ENCODE measurements at regions not wholly inside any gene's neighbourhood (a gene's known extent, or its start where the extent isn't known, plus 50 kb on each side); places are given as distances from the start of the nearest gene placed in this dataset.

- CTCF ChIA-PET = interaction anchor here (0.6 kb wide), 1 partner anchor 49 kb away, joined by 3 read pairs; no protein-coding TSS in a partner anchor
- H3K36me3 Mint-ChIP-seq = no peaks in the 10 kb centered on the region
- no peaks in the 10 kb centered on the region for H3K9me3 Mint-ChIP-seq
- POLR2A ChIA-PET = no interaction called here
- no peak for DNase-seq
- no peak overlapping the region for H3K4me3 Mint-ChIP-seq
- no peaks in the 10 kb centered on the region for H3K27me3 Mint-ChIP-seq
- no peak overlapping the region for H3K27ac Mint-ChIP-seq
- intact Hi-C loops (cut with micrococcal nuclease) = no loop called here
- H3K4me1 Mint-ChIP-seq (ENCODE audit: low read depth) = no peaks in the 10 kb centered on the region
Measured at GRCh38 chr6:21970569-21971300, 326.1 kb downstream of the PRL start.

GRCh38 chr6:21971541-21971940, 325.3 kb downstream of the PRL start:
- no peaks in the 10 kb centered on the region for H3K9me3 Mint-ChIP-seq
- intact Hi-C loops (cut with micrococcal nuclease) = no loop called here
- no peak overlapping the region for H3K4me3 Mint-ChIP-seq
- ChIA-PET CTCF (no interaction called here), POLR2A (no interaction called here)
- H3K27ac Mint-ChIP-seq = no peak overlapping the region
- DNase-seq = no peak
- no peaks in the 10 kb centered on the region for H3K36me3 Mint-ChIP-seq
- H3K4me1 Mint-ChIP-seq (ENCODE audit: low read depth) = no peaks in the 10 kb centered on the region
- H3K27me3 Mint-ChIP-seq = no peaks in the 10 kb centered on the region

GRCh38 chr6:21972516-21972915, 324.3 kb downstream of the PRL start:
- no peaks in the 10 kb centered on the region for H3K27me3 Mint-ChIP-seq
- no peaks in the 10 kb centered on the region for H3K36me3 Mint-ChIP-seq
- POLR2A ChIA-PET = no interaction called here
- H3K9me3 Mint-ChIP-seq = no peaks in the 10 kb centered on the region
- CTCF ChIA-PET = no interaction called here
- no peak overlapping the region for H3K27ac Mint-ChIP-seq
- intact Hi-C loops (cut with micrococcal nuclease) = no loop called here
- H3K4me3 Mint-ChIP-seq = no peak overlapping the region
- H3K4me1 Mint-ChIP-seq (ENCODE audit: low read depth) = no peaks in the 10 kb centered on the region
- DNase-seq = no peak

GRCh38 chr6:21977346-21977745, 319.5 kb downstream of the PRL start:
- POLR2A ChIA-PET = no interaction called here
- no peak overlapping the region for H3K4me3 Mint-ChIP-seq
- CTCF ChIA-PET = interaction anchor here (0.5 kb wide), 1 partner anchor 41 kb away, joined by 3 read pairs; no protein-coding TSS in a partner anchor
- H3K27ac Mint-ChIP-seq = no peak overlapping the region
- DNase-seq = no peak
- H3K36me3 Mint-ChIP-seq = no peaks in the 10 kb centered on the region
- no peaks in the 10 kb centered on the region for H3K27me3 Mint-ChIP-seq
- H3K4me1 Mint-ChIP-seq (ENCODE audit: low read depth) = no peaks in the 10 kb centered on the region
- H3K9me3 Mint-ChIP-seq = no peaks in the 10 kb centered on the region
- intact Hi-C loops (cut with micrococcal nuclease) = no loop called here

- ChIA-PET CTCF (no interaction called here), POLR2A (no interaction called here)
- no peak for DNase-seq
- no peaks in the 10 kb centered on the region for H3K9me3 Mint-ChIP-seq
- no peaks in the 10 kb centered on the region for H3K4me1 Mint-ChIP-seq (ENCODE audit: low read depth)
- H3K4me3 Mint-ChIP-seq = no peak overlapping the region
- intact Hi-C loops (cut with micrococcal nuclease) = no loop called here
- H3K36me3 Mint-ChIP-seq = no peaks in the 10 kb centered on the region
- no peaks in the 10 kb centered on the region for H3K27me3 Mint-ChIP-seq
- H3K27ac Mint-ChIP-seq = no peak overlapping the region
Measured at GRCh38 chr6:21981235-21981833, 315.5 kb downstream of the PRL start.

GRCh38 chr6:21984135-21984534, 312.7 kb downstream of the PRL start:
- Mint-ChIP-seq H3K27me3 (no peaks in the 10 kb centered on the region), H3K9me3 (no peaks in the 10 kb centered on the region), H3K4me1 (ENCODE audit: low read depth) (peaks cover 6% of the 10 kb centered on the region), H3K4me3 (no peak overlapping the region), H3K27ac (no peak overlapping the region), H3K36me3 (no peaks in the 10 kb centered on the region)
- intact Hi-C loops (cut with micrococcal nuclease) = no loop called here
- DNase-seq = no peak
- POLR2A ChIA-PET = no interaction called here
- CTCF ChIA-PET = no interaction called here

GRCh38 chr6:21984561-21984960, 312.3 kb downstream of the PRL start:
- no peaks in the 10 kb centered on the region for H3K36me3 Mint-ChIP-seq
- H3K27ac Mint-ChIP-seq = no peak overlapping the region
- CTCF ChIA-PET = no interaction called here
- H3K4me1 Mint-ChIP-seq (ENCODE audit: low read depth) = peaks cover 6% of the 10 kb centered on the region
- no peak for DNase-seq
- no peak overlapping the region for H3K4me3 Mint-ChIP-seq
- H3K27me3 Mint-ChIP-seq = no peaks in the 10 kb centered on the region
- POLR2A ChIA-PET = no interaction called here
- intact Hi-C loops (cut with micrococcal nuclease) = no loop called here
- H3K9me3 Mint-ChIP-seq = no peaks in the 10 kb centered on the region

GRCh38 chr6:21985904-21986303, 310.9 kb downstream of the PRL start:
- intact Hi-C loops (cut with micrococcal nuclease) = no loop called here
- no peaks in the 10 kb centered on the region for H3K36me3 Mint-ChIP-seq
- no peak overlapping the region for H3K27ac Mint-ChIP-seq
- H3K4me3 Mint-ChIP-seq = no peak overlapping the region
- POLR2A ChIA-PET = no interaction called here
- CTCF ChIA-PET = interaction anchor here (0.7 kb wide), 1 partner anchor 587 kb away, joined by 3 read pairs; no protein-coding TSS in a partner anchor
- no peaks in the 10 kb centered on the region for H3K9me3 Mint-ChIP-seq
- H3K4me1 Mint-ChIP-seq (ENCODE audit: low read depth) = peaks cover 6% of the 10 kb centered on the region
- DNase-seq = no peak
- no peaks in the 10 kb centered on the region for H3K27me3 Mint-ChIP-seq

- CTCF ChIA-PET = no interaction called here
- DNase-seq = no peak
Measured at GRCh38 chr6:21986703-21987102, 310.1 kb downstream of the PRL start.

GRCh38 chr6:21987501-21987957, 309.3 kb downstream of the PRL start:
- no peak overlapping the region for H3K4me3 Mint-ChIP-seq
- POLR2A ChIA-PET = no interaction called here
- no peaks in the 10 kb centered on the region for H3K27me3 Mint-ChIP-seq
- H3K4me1 Mint-ChIP-seq (ENCODE audit: low read depth) = peaks cover 6% of the 10 kb centered on the region
- intact Hi-C loops (cut with micrococcal nuclease) = no loop called here
- CTCF ChIA-PET = no interaction called here
- DNase-seq = peak; percentile 9
- H3K9me3 Mint-ChIP-seq = no peaks in the 10 kb centered on the region
- no peak overlapping the region for H3K27ac Mint-ChIP-seq
- no peaks in the 10 kb centered on the region for H3K36me3 Mint-ChIP-seq

More at GRCh38 chr6:21986703-21987102, 310.1 kb downstream of the PRL start:
- peaks cover 6% of the 10 kb centered on the region for H3K4me1 Mint-ChIP-seq (ENCODE audit: low read depth)
- no peaks in the 10 kb centered on the region for H3K9me3 Mint-ChIP-seq
- H3K27me3 Mint-ChIP-seq = no peaks in the 10 kb centered on the region
- H3K27ac Mint-ChIP-seq = no peak overlapping the region
- POLR2A ChIA-PET = no interaction called here
- H3K4me3 Mint-ChIP-seq = no peak overlapping the region
- intact Hi-C loops (cut with micrococcal nuclease) = no loop called here
- no peaks in the 10 kb centered on the region for H3K36me3 Mint-ChIP-seq

- H3K9me3 Mint-ChIP-seq = no peaks in the 10 kb centered on the region
- no peaks in the 10 kb centered on the region for H3K36me3 Mint-ChIP-seq
- no peak overlapping the region for H3K27ac Mint-ChIP-seq
- CTCF ChIA-PET = no interaction called here
- no peak for DNase-seq
- peaks cover 6% of the 10 kb centered on the region for H3K4me1 Mint-ChIP-seq (ENCODE audit: low read depth)
- H3K27me3 Mint-ChIP-seq = peaks cover 4% of the 10 kb centered on the region
- POLR2A ChIA-PET = no interaction called here
- H3K4me3 Mint-ChIP-seq = no peak overlapping the region
- intact Hi-C loops (cut with micrococcal nuclease) = no loop called here
Measured at GRCh38 chr6:21990577-21990976, 306.3 kb downstream of the PRL start.

GRCh38 chr6:21992178-21992967, 304.5 kb downstream of the PRL start:
- Mint-ChIP-seq H3K9me3 (no peaks in the 10 kb centered on the region), H3K27ac (no peak overlapping the region), H3K4me1 (ENCODE audit: low read depth) (no peaks in the 10 kb centered on the region), H3K27me3 (peaks cover 4% of the 10 kb centered on the region), H3K36me3 (no peaks in the 10 kb centered on the region), H3K4me3 (no peak overlapping the region)
- intact Hi-C loops (cut with micrococcal nuclease) = no loop called here
- ChIA-PET CTCF (no interaction called here), POLR2A (no interaction called here)
- DNase-seq = no peak
